GM19467 (cell line): ENCODE measurements at regions not wholly inside any gene's neighbourhood (a gene's known extent, or its start where the extent isn't known, plus 50 kb on each side); places are given as distances from the start of the nearest gene placed in this dataset.

Experiments
- ATAC-seq: cut with Tn5 transposase; IDR thresholded peaks from one replicate; pipeline ENCODE4 v1.9.1; 2021; ENCODE audit warnings: mild to moderate bottlenecking, moderate library complexity; ENCODE audit not compliant: unreplicated experiment

DNA sequence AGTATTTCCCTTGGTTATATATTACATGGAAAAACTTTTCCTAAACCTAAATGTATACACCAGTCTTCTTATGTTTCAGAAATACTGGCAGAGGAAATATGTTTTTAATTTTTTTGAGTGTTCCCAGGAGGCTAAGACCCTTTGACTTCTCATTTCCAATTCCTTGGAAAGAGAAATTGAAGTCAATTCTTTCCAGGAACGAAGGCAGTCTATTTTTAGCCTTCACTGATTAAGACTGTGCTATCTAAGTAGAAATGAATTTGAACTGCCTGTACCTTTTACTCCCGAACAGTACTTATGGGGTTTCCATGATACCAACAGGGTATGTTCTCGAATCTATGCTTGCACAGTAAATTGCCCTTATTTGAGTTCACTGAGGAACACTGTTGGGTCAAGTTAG lies 340.3 kb upstream of the CD180 start:
- no peak for ATAC-seq

- no peak for ATAC-seq
Observed at GRCh38 chr5:67530609-67531255, 334.1 kb upstream of the CD180 start.

DNA sequence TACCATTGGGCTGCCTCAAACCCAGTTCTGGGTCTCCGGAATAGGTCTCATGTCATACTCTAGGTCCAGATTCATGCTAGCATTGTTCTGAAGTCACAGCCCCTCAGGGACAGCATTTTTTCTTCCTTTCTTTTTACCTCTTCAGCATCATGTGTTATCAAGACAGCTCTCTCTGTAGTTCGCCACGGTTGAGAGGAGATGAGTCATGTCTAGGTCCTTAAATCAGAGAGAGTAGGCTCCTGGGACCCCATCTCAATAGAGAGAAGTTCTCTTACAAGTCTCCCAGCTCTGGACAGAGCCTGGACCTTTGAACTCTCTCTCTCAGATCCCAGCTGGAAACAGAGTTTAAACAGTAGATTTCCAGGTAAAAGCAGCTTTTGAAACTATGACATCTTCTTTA lies 332.4 kb upstream of the CD180 start:
- no peak for ATAC-seq

DNA sequence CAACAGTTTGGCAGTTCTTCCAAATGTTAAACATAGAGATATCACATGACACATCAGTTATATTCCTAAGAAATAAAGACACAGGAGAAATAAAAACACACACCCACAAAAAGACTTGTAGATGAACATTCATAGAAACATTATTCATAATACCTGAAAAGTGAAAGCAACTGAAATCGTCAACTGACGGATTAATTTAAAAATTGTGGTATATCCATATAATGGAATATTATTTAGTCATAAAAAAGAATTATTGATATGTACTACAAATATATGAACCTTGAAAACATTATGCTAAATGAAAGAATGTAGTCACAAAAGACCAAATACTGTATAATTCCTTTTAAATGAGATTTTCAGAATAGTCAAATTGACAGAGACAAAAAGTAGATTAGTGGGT lies 330.2 kb upstream of the CD180 start:
- no peak for ATAC-seq

DNA sequence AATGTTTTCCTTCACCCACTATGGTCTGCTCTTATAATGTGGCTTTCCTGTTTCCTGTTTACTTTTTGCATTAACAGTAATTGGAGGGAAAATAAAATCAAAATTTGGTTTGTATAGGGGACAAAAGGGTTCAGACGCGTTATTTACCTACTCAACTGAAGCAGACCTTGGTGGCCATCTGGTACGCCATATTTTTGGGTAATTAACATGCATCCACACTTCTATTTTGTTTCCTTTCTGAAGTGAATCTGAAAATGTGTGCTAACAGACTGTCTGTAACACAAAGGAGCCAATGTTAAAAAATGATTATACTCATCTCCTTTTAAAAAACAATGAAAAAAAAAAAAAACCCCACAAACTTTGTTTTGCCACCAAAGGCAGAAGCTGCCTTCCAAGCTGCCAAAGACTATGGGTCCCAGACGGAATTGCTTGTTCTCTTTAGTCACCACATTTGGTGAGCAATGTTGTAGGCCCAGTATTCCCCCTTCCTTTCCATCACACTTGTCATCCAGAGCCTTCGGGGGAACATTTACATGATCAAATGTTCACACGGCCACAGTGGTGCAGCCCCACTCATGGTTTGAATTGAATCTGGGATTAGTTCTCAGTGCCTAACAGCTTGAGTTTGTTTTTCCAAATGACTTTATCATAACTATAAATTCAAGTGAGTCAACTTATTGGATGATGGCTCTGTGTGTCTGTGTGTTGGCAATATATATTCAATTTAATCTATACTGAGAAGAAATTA lies 323.7 kb upstream of the CD180 start:
- ATAC-seq, result no peak

GRCh38 chr5:67518227-67518626 lies 321.6 kb upstream of the CD180 start:
- ATAC-seq, result no peak

DNA sequence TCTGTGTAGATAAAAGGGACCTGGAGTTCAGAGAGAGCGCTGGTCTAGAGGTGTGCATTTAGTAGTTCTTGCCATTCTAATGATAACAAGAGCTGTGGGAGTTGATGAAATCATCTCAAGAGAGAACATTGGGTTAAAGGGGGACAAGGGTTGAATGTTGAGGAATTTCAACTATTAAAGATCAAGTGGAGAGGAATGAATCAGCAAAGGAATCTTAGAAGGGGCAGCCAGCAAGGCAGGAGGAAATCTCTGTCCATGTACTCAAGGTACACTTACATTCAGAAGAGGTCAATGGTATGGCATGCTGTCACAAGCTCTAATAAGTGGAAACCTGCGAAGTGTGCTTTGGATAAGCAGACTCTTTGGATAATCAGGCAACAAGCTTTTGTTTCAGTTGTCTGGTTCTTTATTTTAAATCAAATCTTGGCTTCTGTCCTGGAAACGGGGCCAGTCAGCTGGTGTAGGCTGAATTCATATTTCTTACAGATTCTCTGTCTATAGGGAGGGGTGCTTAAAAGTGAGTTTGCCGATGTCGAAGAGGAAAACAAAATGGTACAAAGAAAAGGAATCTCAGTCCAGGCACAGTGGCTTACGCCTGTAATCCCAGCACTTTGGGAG lies 320.5 kb upstream of the CD180 start:
- no peak for ATAC-seq

DNA sequence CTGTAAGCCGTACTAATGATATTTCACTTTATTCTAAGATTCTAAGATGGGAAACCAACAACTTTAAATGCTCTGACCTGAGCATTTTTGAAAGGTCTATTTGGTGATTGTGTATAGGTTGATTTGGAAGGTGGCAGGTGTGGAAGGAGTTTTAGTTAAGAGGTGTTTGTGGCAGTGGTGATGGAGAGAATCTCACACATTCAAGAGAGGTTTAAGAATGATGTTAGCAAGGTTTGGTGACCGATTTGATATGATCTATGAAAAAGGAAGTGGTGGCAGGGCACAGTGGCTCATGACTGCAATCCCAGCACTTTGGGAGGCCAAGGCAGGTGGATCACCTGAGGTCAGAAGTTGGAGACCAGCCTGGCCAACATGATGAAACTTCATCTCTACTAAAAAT lies 319.2 kb upstream of the CD180 start:
- ATAC-seq, result no peak

- ATAC-seq, result no peak
Observed at GRCh38 chr5:67515020-67515689, 318.6 kb upstream of the CD180 start.

- ATAC-seq, result no peak
Observed at GRCh38 chr5:67512758-67513157, 316.2 kb upstream of the CD180 start.

- no peak for ATAC-seq
Observed at GRCh38 chr5:67511911-67512310, 315.3 kb upstream of the CD180 start.

DNA sequence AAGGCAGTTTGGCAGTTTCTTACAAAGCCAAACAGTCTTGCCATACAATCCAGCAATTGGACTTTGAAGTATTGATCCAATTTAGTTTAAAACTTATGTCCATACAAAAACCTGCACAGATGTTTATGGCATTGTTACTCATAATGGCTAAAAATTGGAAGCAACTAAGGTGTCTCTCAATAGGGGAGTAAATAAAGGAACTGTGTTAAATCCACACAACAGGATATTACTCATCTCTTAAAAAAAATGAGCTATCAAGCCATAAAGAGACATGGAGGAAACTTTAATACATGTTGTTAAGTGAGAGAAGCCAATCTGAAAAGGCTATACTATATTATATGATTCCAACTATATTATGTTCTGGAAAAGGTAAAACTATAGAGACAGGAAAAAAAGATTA lies 313.6 kb upstream of the CD180 start:
- ATAC-seq, result no peak

DNA sequence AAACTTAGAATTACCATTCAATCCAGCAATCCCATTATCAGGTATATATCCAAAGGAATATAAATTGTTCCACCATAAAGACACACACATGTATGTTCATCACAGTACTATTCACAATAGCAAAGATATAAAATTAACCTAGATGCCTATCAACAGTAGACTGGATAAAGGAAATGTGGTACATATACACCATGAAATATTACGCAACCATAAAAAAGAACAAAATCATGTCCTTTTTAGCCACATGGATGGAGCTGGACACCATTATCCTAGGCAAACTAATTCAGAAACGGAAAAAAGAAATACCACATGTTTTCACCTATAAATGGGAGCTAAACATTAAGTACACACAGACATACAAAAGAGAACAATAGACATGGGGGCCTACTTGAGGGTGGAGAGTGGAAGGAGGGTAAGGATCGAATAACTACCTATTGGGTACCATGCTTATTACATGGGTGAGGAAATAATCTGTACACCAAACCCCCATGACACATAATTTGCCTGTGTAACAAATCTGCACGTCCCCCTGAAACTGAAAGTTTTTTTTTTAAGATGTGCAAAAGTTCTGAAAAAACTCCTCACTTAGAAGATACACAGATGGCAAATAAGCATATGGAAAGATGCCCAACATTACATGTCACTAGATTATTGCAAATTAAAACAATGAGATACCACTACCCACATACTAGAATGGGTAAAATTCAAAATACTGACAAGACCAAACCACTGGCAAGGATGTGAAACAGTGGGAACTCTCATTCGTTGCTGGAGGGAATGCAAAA lies 313.0 kb upstream of the CD180 start:
- no peak for ATAC-seq

DNA sequence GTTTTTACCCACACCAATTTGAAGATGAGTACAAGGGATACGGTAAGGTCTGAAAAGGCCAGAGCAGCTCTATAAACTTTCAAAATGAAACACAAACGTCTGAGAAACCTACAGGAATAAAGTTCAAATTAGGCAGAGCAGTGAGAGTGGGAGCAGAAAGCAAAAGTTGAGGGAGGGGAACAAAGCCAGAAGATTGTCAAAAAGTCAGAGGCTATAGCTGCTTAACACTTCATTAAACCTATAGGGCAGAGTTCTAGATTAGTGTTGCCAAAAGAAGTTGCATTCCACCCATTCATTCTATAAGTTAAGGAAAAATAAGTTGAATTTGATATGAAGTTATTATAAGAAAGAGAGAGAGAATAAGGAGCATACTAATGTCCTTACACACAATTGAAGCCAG lies 309.6 kb upstream of the CD180 start:
- no peak for ATAC-seq

- ATAC-seq, result no peak
Observed at GRCh38 chr5:67502951-67503350, 306.4 kb upstream of the CD180 start.

DNA sequence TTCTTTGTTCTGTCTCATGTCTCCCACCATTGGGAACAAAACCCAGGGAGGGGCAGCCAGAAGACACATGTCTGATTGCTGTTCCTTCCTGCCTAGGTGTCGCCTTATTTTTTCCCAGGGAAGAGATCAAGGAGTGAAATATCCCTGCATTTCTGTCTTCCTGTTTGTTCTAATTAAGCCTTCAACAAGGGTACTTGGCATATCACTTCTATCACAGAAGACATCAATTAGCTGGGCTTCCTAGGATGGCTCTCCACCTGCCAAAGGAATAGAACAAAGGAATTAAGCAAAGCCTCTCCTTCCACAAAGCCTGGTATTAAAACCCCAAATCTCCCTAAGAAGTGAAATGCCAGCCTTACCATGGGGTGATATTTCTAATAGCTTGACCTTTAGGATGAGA lies 299.5 kb upstream of the CD180 start:
- ATAC-seq, result no peak

DNA sequence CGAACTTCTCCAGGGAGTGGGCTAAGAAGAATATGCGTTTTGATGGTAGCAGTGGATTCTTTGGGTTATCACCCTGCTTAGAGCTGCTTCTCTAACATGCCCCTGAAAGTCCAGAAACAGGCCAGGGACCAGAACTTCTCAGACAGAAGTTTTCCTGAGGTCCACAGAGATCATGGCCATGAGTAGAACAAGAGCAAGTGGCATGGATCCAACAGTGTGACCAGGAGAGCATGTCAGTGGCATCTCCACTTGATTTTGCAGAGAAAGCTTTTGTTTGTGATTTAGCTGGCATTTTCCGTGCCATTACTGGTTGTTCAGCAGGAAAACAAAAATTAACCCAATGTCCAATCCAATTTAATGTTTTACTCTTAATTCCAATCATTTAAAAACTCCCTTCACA lies 298.5 kb upstream of the CD180 start:
- ATAC-seq, result no peak

DNA sequence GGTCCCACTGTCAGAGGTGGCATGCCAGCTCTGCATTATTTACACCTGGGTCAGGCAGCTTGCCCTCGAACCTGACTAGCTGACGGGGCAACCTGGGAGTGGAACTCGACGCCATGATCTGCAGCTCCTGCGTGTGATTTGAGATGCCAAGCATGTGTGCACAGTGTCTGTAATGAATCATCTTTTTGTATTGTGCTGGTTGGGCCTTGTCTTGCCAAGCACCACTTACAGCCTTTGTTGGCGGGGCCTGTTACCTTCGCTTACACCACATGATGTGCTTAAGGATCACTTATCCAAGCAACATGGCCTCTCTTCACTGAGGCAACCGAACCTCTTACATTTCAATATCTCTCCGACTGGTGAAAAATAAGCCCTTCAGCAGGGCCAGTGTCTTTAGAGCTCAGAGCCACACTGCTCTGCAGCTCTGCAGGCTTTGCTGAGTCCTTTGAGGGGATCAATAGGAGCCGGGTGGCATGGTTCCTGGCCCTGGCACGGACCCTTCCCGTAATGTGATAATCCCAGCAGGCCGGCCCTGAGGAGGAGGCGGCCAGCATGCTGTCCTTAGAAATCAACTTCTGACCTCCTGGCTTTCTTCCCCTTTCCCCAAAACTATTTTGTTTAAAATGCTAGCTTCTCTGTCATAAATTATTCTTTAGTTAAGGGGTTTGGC lies 297.7 kb upstream of the CD180 start:
- no peak for ATAC-seq

DNA sequence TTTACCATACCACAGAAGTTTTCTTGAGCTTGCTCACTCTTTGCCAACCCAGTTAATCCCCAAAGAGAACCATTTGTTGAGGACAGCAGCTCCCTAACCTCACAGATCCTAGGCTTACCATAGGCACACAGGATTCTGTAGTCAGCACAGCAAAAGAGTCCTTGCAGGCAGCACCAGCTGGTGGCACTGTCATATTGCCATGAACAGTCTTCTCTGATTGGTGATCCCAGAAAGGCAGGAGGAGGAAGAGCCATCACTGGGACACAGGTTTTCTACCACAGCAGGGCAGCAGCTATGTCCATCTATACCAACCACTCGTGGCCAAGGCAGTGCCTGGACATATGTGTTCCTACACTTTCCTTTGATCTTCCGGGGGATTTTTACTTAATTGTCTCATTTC lies 297.1 kb upstream of the CD180 start:
- no peak for ATAC-seq

DNA sequence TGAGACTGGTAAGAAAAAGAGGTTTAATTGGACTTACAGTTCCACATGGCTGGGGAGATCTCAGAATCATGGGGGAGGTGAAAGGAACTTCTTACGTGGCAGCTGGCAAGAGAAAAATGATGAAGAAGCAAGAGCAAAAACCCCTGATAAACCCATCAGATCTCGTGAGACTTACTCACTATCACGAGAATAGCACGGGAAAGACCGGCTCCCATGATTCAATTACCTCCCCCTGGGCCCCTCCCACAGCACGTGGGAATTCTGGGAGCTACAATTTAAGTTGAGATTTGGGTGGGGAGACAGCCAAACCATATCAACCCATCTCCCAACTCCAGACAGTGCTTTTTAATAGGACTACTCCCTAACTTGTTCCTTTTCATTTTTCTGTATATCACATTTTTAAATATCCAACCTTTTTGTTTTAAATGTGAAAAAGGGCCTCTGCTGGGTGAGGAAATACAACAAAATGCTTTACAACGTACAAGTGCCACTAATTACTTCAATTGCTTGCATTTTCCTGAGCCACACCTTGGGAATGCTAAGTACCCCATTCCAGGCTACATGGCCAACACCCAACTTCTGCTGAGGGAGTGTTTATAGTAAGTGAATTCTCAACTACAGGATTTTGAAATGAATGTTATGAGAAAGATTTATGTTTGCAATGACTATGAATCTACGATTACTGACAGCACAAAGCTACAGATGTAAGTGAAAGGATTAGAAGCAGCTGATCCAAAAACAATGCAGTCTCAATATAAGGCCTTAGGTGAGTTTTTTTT lies 294.1 kb upstream of the CD180 start:
- no peak for ATAC-seq
